T-cell (primary cell): ENCODE measurements at regions not wholly inside any gene's neighbourhood (a gene's known extent, or its start where the extent isn't known, plus 50 kb on each side); places are given as distances from the start of the nearest gene placed in this dataset.

Source experiments
- ATAC-seq, 4 experiments: fragments of 200-7000 bp in 3 of 4; fragments of 150-1000 bp in 1 of 4; cut with Tn5 transposase; replicated peaks in 1 of 4; 1 replicate in 3 of 4; 2 replicates in 1 of 4; pipeline ENCODE4 v1.10.0; 2021; ENCODE audit warnings: moderate library complexity in 3 of 4, mild to moderate bottlenecking in 2 of 4, moderate number of reproducible peaks in 1 of 4
- CTCF ChIA-PET, 2 donors: fragments of 300-600 bp; sonication (Branson Sonifier 250); formaldehyde crosslinking; loops; one replicate each; lab custom pipeline; 2022; ENCODE audit warnings: antibody characterized with exemption in 2 of 2; lab: Charles Lee
- POLR2A ChIA-PET, 2 donors: fragments of 300-600 bp; sonication (Branson Sonifier 250); formaldehyde crosslinking; loops; one replicate each; lab custom pipeline; 2022; ENCODE audit warnings: antibody characterized with exemption in 2 of 2; lab: Charles Lee
- DNase-seq, 35 experiments: peaks; one replicate each; pipeline versions ENCODE4 v3.0.0 to v3.0.0-alpha.2; 2013 to 2023
- H3K27ac ChIP-seq: one replicate; pipeline ENCODE4 v1.5.1; 2013; ENCODE audit warnings: low read length
- H3K27me3 ChIP-seq, 2 experiments: replicated peaks in 1 of 2; 1 replicate in 1 of 2; 2 replicates in 1 of 2; pipeline versions ENCODE4 v1.6.1 to v1.7.0; 2013; ENCODE audit warnings: low read length in 1 of 2, mixed read lengths in 1 of 2; ENCODE audit not compliant: control insufficient read depth in 2 of 2, insufficient read depth in 2 of 2; ENCODE audit errors: extremely low read depth in 1 of 2
- H3K36me3 ChIP-seq, 2 donors: 1 replicate in 1 of 2; 2 replicates in 1 of 2; pipeline versions ENCODE4 v1.6.1 to v1.7.0; 2013; ENCODE audit warnings: low read length in 1 of 2; ENCODE audit not compliant: control insufficient read depth in 2 of 2, insufficient read depth in 1 of 2; ENCODE audit errors: extremely low read depth in 1 of 2
- H3K4me1 ChIP-seq, 2 experiments: 1 replicate in 1 of 2; 2 replicates in 1 of 2; pipeline versions ENCODE4 v1.6.1 to v1.7.0; 2013; ENCODE audit warnings: low read length in 2 of 2, mixed read lengths in 1 of 2; ENCODE audit not compliant: insufficient read depth in 2 of 2, control insufficient read depth in 1 of 2; ENCODE audit errors: extremely low read depth in 1 of 2
- H3K4me3 ChIP-seq, 2 donors: 1 replicate in 1 of 2; 2 replicates in 1 of 2; pipeline versions ENCODE4 v1.5.1 to v1.7.0; 2013; ENCODE audit warnings: mild to moderate bottlenecking in 2 of 2, low read length in 1 of 2, moderate library complexity in 1 of 2; ENCODE audit not compliant: control insufficient read depth in 1 of 2; ENCODE audit errors: extremely low read depth in 1 of 2
- H3K9me3 ChIP-seq: 2 replicates; pipeline ENCODE4 v1.7.0; 2013
- H3K27ac Mint-ChIP-seq, 2 donors: one replicate each; pipeline ENCODE4 v1.8.0; 2020 to 2021; ENCODE audit warnings: mild to moderate bottlenecking in 2 of 2, mixed read lengths in 2 of 2
- H3K27me3 Mint-ChIP-seq, 2 donors: one replicate each; pipeline ENCODE4 v1.8.0; 2021 to 2022; ENCODE audit warnings: mixed read lengths in 2 of 2
- H3K36me3 Mint-ChIP-seq: one replicate; pipeline ENCODE4 v1.8.0; 2021; ENCODE audit warnings: mixed read lengths
- H3K4me1 Mint-ChIP-seq, 3 donors: one replicate each; pipeline ENCODE4 v1.8.0; 2020 to 2022; ENCODE audit warnings: mixed read lengths in 3 of 3, mild to moderate bottlenecking in 1 of 3
- H3K4me3 Mint-ChIP-seq, 3 donors: one replicate each; pipeline ENCODE4 v1.8.0; 2020 to 2022; ENCODE audit warnings: mild to moderate bottlenecking in 3 of 3, mixed read lengths in 3 of 3, moderate library complexity in 3 of 3
- H3K9me3 Mint-ChIP-seq, 3 donors: one replicate each; pipeline ENCODE4 v1.8.0; 2020 to 2022; ENCODE audit warnings: mixed read lengths in 3 of 3
- WGBS: methylation state at CpG from one replicate; pipeline ENCODE4 v1.1.5; 2013; ENCODE audit warnings: missing lambda C conversion rate; ENCODE audit not compliant: insufficient coverage; 5-methylcytosine and 5-hydroxymethylcytosine counted together

GRCh38 chr2:15747603-15748471 lies 156.2 kb downstream of the DDX1 start:
- H3K36me3 ChIP-seq: no peaks in the 10 kb centered on the region
- no peaks in the 10 kb centered on the region for H3K4me1 ChIP-seq
- H3K4me3 Mint-ChIP-seq: no peak overlapping the region
- WGBS: 66% methylated on average over 5 of the region's 16 CpGs
- H3K27me3 ChIP-seq: peaks cover 0 to 17% of the 10 kb centered on the region in 2 experiments
- ChIA-PET POLR2A (no interaction called here), CTCF (no interaction called here)
- H3K27ac ChIP-seq: no peak overlapping the region
- H3K4me1 Mint-ChIP-seq: no peaks in the 10 kb centered on the region
- no peak overlapping the region for H3K4me3 ChIP-seq
- ATAC-seq (no peak), DNase-seq (no peak)
- no peaks in the 10 kb centered on the region for H3K9me3 Mint-ChIP-seq
- H3K36me3 Mint-ChIP-seq: no peaks in the 10 kb centered on the region
- peaks cover 6 to 9% of the 10 kb centered on the region in 2 donors for H3K27me3 Mint-ChIP-seq
- H3K27ac Mint-ChIP-seq: no peak overlapping the region
- H3K9me3 ChIP-seq: no peaks in the 10 kb centered on the region

- Mint-ChIP-seq H3K9me3 (no peaks in the 10 kb centered on the region), H3K27me3 (peaks cover 4 to 6% of the 10 kb centered on the region in 2 donors), H3K27ac (no peak overlapping the region), H3K4me3 (no peak overlapping the region), H3K36me3 (no peaks in the 10 kb centered on the region), H3K4me1 (no peaks in the 10 kb centered on the region)
- Histone ChIP-seq H3K9me3 (no peaks in the 10 kb centered on the region), H3K27me3 (peaks cover 0 to 20% of the 10 kb centered on the region in 2 experiments), H3K36me3 (no peaks in the 10 kb centered on the region), H3K27ac (no peak overlapping the region), H3K4me1 (no peaks in the 10 kb centered on the region), H3K4me3 (no peak overlapping the region)
- ChIA-PET CTCF (no interaction called here), POLR2A (no interaction called here)
- DNase-seq (no peak), ATAC-seq (no peak)
- 71% methylated on average over 10 of the region's 12 CpGs for WGBS
These were observed 157.2 kb downstream of the DDX1 start for GRCh38 chr2:15748736-15749323.

GRCh38 chr2:15749460-15750432 lies 158.1 kb downstream of the DDX1 start:
- Histone ChIP-seq H3K9me3 (no peaks in the 10 kb centered on the region), H3K4me1 (no peaks in the 10 kb centered on the region), H3K27ac (no peak overlapping the region), H3K36me3 (no peaks in the 10 kb centered on the region), H3K27me3 (peaks cover 0 to 17% of the 10 kb centered on the region in 2 experiments), H3K4me3 (no peak overlapping the region)
- DNase-seq (no peak), ATAC-seq (no peak)
- no peaks in the 10 kb centered on the region for H3K36me3 Mint-ChIP-seq
- ChIA-PET CTCF (no interaction called here), POLR2A (no interaction called here)
- H3K4me3 Mint-ChIP-seq: no peak overlapping the region
- 71% methylated on average over 4 of the region's 11 CpGs for WGBS
- no peaks in the 10 kb centered on the region for H3K9me3 Mint-ChIP-seq
- no peak overlapping the region for H3K27ac Mint-ChIP-seq
- no peaks in the 10 kb centered on the region for H3K4me1 Mint-ChIP-seq
- H3K27me3 Mint-ChIP-seq: peaks cover 4 to 5% of the 10 kb centered on the region in 2 donors

GRCh38 chr2:15750433-15750814 lies 158.8 kb downstream of the DDX1 start:
- ATAC-seq (no peak), DNase-seq (no peak)
- no peaks in the 10 kb centered on the region for H3K4me1 Mint-ChIP-seq
- WGBS: no CpG with 5 or more reads among the region's 3 CpGs
- Histone ChIP-seq H3K27ac (no peak overlapping the region), H3K4me3 (no peak overlapping the region), H3K4me1 (no peaks in the 10 kb centered on the region), H3K27me3 (peaks cover 0 to 14% of the 10 kb centered on the region in 2 experiments), H3K9me3 (no peaks in the 10 kb centered on the region), H3K36me3 (no peaks in the 10 kb centered on the region)
- H3K9me3 Mint-ChIP-seq: no peaks in the 10 kb centered on the region
- ChIA-PET POLR2A (no interaction called here), CTCF (no interaction called here)
- no peaks in the 10 kb centered on the region for H3K36me3 Mint-ChIP-seq
- no peak overlapping the region for H3K27ac Mint-ChIP-seq
- H3K4me3 Mint-ChIP-seq: no peak overlapping the region
- peaks cover 0 to 4% of the 10 kb centered on the region in 2 donors for H3K27me3 Mint-ChIP-seq

- H3K27me3 Mint-ChIP-seq: peaks cover 0 to 4% of the 10 kb centered on the region in 2 donors
- DNase-seq (no peak), ATAC-seq (no peak)
- H3K9me3 Mint-ChIP-seq: no peaks in the 10 kb centered on the region
- H3K4me3 Mint-ChIP-seq: no peak overlapping the region
- peaks cover 0 to 11% of the 10 kb centered on the region in 2 experiments for H3K27me3 ChIP-seq
- H3K4me1 Mint-ChIP-seq: no peaks in the 10 kb centered on the region
- WGBS: 50% methylated on average over 1 of the region's 3 CpGs
- no peak overlapping the region for H3K27ac ChIP-seq
- H3K4me1 ChIP-seq: no peaks in the 10 kb centered on the region
- ChIA-PET CTCF (interaction anchor here (0.6 kb wide), 2 partner anchors 75 to 1014 kb away, joined by 3 to 6 read pairs; no protein-coding TSS in a partner anchor), POLR2A (interaction anchor here in 1 of 2 donors (0.6 kb wide), 1 partner anchor 868 kb away, joined by 10 read pairs; no protein-coding TSS in a partner anchor)
- H3K36me3 Mint-ChIP-seq: no peaks in the 10 kb centered on the region
- no peaks in the 10 kb centered on the region for H3K36me3 ChIP-seq
- no peak overlapping the region for H3K4me3 ChIP-seq
- H3K27ac Mint-ChIP-seq: no peak overlapping the region
- H3K9me3 ChIP-seq: no peaks in the 10 kb centered on the region
These were observed 159.2 kb downstream of the DDX1 start for GRCh38 chr2:15750822-15751329.

DNA sequence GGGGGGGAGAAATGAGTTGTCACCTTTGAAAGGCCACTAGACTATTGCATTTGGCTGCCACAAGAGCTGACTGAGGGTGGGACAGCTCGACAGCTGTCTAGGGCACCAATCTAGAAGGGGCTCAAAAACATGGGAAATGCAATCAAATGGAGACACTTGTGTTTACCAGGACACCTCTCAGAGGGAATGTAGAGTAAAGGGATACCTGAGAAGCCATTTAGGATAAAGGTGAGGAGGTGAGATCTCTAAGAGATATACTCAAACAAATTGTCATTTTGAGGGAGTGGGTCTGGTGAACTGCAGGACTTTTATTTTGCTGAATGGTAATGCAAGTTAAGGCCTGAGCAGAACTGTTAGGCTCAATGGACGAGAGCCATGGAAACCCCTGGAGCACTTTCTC lies 159.8 kb downstream of the DDX1 start:
- no peaks in the 10 kb centered on the region for H3K4me1 ChIP-seq
- H3K4me1 Mint-ChIP-seq: no peaks in the 10 kb centered on the region
- ATAC-seq: no peak
- CTCF ChIA-PET: interaction anchor here (0.6 kb wide), 2 partner anchors 74 to 1014 kb away, joined by 3 to 6 read pairs; no protein-coding TSS in a partner anchor
- no peak overlapping the region for H3K4me3 Mint-ChIP-seq
- no peak for DNase-seq
- H3K36me3 ChIP-seq: no peaks in the 10 kb centered on the region
- 50% methylated on average over 1 of the region's 2 CpGs for WGBS
- H3K27me3 ChIP-seq: peaks cover 0 to 11% of the 10 kb centered on the region in 2 experiments
- POLR2A ChIA-PET: interaction anchor here in 1 of 2 donors (0.6 kb wide), 1 partner anchor 867 kb away, joined by 10 read pairs; no protein-coding TSS in a partner anchor
- no peaks in the 10 kb centered on the region for H3K9me3 ChIP-seq
- no peak overlapping the region for H3K27ac Mint-ChIP-seq
- no peaks in the 10 kb centered on the region for H3K36me3 Mint-ChIP-seq
- no peak overlapping the region for H3K4me3 ChIP-seq
- H3K27ac ChIP-seq: no peak overlapping the region
- peaks cover 0 to 4% of the 10 kb centered on the region in 2 donors for H3K27me3 Mint-ChIP-seq
- H3K9me3 Mint-ChIP-seq: no peaks in the 10 kb centered on the region
